ENCODE measurements at regions not wholly inside any gene's neighbourhood (a gene's known extent, or its start where the extent isn't known, plus 50 kb on each side); places are given as distances from the start of the nearest gene placed in this dataset.
A peak's percentile ranks its signal among the peaks of the same experiment; 100 is the strongest.

DNA sequence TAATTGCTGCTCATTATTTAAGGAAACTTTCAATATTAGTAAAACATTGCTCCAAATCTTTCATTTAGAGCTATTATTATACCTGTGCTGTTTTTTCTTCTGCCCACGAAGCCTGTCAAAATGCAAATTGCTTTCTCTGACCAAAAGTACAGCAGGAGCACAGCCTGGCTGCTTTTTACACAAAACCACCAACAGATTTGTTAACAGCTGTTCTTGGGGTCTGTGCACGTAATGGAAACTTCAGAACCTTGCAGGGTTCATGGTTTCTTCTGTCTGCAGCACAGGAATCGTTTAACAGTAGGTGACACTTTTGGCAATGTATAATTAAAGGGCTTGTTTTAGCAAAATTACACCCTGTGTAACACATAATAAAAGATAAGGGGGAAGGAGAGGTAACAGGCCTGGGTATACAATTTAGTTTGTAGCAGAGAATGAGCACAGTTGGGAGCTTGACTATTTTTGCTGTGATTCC lies 447.3 kb downstream of the KCNJ3 start:
- DNase-seq: no peak
- intact Hi-C loops (cut with DNase I): no loop called here

DNA sequence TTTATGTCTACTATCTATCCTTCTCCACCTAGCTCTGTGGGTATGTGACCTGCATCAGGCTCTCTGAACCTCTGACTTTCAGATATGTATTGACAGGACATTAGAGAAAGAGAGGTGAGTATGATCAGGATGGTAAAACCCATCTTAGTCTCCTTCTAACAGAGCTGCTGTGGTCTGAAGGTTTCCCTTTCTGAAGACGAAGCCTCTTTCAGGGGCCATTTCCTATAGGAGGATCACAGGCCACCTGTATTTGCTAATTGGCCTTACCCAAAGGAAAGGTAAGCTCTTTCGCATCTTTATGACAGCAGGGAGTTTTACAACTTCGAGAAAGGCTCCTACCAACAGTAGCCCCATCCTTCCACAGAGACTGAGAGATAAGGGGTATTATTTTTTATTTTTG lies 442.9 kb downstream of the KCNJ3 start:
- intact Hi-C loops (cut with DNase I): no loop called here
- no peak for DNase-seq

DNA sequence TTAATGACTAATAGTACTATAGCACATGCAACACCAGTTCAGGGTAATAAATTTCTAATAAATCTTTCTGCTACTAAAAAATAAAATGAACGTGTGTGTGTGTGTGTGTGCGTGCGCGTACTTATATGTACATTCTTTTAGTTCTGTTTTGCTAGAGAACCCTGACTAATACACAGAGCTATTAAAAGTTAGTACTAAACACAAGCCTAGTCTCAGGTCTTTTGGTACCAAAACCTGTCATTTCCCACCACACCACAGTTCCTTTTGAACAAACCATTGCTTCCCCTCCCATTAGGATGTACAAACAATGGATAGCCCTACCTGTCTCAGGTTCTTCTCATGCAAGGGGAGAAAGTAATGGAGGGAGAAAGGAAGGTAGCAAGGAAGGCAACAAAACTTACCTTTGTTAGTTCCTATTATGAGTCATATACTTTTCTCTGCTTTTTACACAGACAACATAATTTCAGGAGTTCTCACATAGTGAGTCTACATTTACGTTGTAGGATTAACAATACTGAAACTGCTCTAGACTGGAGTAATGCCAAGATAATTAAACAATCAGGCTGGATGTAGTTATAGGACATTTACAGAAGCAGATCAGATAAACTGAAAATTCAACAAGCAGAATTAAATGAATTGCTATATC lies 427.2 kb downstream of the KCNJ3 start:
- no peak for DNase-seq
- intact Hi-C loops (cut with DNase I): no loop called here

DNA sequence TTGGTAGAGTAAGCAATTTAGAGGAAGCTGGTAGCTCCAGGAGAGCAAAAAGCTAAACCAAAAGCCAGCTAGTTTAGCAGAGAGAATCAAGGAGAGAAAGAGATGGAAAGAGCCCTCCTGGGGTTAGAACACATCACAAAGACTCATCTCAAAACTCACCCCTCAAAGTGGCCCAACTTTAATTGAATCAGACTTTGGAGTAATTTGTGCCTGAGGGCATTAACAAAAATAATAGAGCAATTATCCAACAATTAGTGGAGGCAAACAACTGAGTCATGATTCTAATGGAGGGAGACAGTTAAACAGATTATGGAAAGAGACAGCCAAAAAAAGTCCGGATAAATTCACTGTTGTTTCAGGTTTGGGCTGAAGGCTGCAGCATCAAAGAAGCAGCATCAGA lies 417.4 kb downstream of the KCNJ3 start:
- DNase-seq: no peak
- intact Hi-C loops (cut with DNase I): no loop called here

DNA sequence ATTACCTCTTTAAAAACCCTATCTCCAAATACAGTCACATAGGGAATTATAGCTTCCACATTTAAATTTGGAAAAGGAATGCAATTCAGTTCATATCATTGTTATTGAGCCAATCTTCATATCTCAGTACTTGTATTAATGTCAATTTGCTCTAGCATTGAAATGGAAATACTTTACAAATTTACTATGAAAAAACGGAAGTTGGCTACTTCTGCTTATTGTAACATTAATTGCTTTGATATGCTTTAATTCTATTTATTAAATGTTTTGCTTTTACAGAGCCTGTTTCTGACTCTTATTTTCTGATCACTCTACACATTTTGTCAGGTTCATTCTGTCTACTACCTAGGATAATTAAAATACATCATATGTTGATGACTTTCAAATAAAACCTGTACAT lies 412.6 kb downstream of the KCNJ3 start:
- DNase-seq: no peak
- intact Hi-C loops (cut with DNase I): no loop called here

DNA sequence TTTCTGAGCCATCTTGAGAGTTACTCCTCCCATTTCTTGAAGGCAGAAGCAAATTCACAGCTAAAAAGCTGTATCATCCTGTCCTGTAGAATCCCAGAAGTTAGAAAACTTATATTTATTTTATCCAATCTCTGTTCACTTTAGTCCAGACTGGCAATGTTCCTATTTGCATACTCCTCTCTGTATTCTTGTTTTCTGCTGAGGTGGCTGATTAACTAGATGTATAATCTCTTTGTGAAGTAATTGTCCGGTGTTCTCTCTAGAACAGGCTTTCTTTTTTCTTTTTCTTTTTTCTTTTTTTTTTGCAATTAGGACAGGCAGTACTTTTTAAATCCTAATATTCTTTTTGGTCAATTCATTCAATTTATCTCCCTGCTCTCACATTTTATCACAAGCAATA lies 411.0 kb downstream of the KCNJ3 start:
- no peak for DNase-seq

DNA sequence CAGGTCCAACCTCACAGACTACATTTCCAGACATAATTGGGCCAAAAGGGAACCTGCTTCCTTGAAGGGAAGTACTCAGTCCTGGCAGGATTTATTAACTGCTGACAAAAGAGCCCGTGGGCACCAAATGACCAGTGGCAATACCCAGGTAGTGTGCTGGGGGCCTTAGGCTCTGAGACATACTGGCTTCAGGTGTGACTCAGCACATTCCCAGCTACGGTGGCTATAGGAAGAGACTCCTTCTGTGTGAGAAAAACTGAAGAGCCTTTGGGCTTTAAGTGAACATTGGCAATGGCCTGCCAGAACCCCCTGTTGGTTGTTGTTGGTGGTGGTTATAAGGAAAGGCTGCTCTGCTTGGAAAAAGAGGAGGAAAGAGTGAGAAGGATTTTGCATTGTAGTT lies 401.8 kb downstream of the KCNJ3 start:
- intact Hi-C loops (cut with DNase I): no loop called here

More for the DNA sequence above, 411.0 kb downstream of the KCNJ3 start:
- intact Hi-C loops (cut with DNase I): no loop called here

DNA sequence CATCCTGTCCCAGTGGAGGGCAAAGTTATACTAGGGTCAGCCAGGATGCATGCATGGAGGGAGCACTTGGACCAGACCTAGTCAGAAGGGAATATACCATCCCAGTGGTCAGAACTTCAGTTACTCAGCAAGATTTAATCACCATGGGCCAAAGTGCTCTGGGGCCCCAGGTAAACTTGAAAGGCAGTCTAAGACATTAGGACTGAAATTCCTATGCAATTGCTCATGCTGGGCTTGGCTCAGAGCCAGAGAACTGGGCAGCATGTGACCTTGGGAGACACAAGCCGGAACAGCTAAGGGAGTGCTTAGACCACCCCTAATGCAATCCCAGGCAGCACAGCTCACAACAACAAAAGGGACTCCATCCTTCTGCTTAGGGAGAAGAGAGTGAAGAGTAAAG lies 401.3 kb downstream of the KCNJ3 start:
- peak in 1 of 10 donors; percentile 49 for DNase-seq
- intact Hi-C loops (cut with DNase I): no loop called here

More for the DNA sequence above, 401.8 kb downstream of the KCNJ3 start:
- DNase-seq: no peak

DNA sequence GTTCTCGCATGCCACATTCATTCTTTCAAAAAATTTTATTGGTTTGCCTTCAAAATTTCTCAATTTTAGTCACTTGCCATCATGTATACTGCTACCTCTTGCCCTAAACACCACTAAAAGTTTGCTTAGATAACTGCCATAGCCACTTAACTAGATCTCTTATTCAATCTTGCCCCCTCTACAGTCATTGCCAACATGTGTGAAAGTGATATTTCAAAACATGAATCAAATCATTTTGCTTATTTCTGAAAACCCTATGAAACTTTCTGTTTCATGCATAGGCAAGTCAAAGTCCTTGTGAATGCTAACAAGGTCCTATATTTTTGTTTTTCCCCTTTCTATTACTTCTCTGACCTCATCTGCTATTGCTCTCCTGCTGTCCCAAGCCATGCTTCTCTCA lies 397.1 kb downstream of the KCNJ3 start:
- DNase-seq: no peak
- intact Hi-C loops (cut with DNase I): no loop called here

DNA sequence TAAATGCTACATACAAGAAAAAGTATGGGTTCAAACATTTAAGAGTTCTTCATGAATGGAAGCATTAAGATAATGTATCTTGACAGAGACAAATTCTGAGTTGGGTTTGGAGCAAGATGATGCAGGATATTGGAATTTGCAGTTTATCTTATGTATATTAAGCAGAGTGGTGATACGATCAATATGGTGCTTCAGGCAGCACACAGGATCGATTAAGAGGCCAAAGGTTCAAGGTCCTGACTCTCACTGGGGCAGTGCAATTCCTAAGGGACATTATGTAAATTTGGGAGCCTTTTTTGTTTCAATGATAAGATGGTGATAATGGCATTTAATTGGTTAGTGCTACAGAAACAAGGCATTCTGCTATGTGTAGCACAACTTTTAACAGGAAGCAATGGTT lies 381.9 kb downstream of the KCNJ3 start:
- no peak for DNase-seq
- intact Hi-C loops (cut with DNase I): no loop called here

DNA sequence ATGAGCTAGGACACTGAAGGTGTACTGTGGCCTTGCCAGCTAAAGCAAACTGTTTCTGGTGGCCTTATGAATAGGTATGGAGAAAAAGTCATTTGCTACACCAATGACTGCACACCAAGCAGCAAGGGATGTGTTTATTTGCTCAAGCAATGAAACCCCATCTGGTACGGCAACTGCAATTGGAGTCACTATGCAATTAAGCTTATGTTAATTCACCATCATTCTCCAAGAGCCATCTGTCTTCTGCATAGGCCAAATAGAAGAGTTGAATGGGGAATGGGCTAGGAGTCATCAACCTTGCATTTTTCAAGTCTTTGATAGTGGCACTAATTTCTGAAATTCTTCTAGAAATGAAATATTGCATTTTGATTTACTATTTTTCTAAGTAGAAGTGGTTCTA lies 372.0 kb downstream of the KCNJ3 start:
- intact Hi-C loops (cut with DNase I): no loop called here
- no peak for DNase-seq

DNA sequence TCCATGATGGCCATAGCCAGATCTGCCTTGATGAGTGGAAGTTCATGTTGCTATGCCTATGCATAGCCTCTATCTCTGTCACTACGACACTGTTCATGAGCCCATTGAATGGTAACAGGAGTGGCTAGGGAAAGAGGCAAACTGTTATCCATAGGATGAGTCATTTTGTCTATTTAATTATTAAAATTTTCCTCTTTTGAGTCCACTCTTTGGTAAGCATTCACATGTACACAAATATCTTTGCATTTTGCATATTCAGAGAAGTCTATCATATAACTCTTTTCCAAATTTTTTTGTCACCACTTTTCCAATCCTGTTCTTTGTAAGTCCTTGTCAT lies 364.4 kb downstream of the KCNJ3 start:
- no peak for DNase-seq
- intact Hi-C loops (cut with DNase I): no loop called here

DNA sequence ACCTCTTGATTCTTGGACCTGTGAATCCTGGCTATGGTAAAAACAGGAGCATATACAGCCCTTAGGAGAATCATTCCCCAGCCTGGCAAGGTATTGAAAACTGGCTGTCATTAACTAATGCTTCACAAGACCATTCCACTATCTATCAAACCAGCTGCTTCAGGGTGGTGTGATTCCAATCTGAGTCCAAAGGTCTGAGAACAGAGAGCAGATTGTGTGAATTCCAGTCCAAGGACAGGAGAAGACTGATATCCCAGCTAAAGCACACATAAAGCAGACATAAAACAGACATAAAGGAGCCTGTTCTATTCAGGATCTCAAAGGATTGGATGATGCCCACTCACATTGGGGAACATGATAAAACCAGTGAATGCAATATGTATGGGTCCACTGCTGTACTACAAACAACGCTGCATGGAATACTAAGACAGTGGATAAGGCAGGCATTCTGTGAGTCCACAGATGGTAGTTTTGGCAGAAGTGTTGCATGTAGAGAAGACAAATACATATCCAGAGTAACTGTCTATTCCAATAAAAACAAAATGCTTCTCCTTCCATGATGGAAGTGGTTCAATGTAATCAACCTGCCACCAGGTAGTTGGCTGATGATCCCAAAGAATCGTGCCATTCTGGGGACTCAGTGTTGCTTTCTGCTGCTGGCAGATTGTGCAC lies 363.9 kb downstream of the KCNJ3 start:
- intact Hi-C loops (cut with DNase I): no loop called here
- DNase-seq: no peak

DNA sequence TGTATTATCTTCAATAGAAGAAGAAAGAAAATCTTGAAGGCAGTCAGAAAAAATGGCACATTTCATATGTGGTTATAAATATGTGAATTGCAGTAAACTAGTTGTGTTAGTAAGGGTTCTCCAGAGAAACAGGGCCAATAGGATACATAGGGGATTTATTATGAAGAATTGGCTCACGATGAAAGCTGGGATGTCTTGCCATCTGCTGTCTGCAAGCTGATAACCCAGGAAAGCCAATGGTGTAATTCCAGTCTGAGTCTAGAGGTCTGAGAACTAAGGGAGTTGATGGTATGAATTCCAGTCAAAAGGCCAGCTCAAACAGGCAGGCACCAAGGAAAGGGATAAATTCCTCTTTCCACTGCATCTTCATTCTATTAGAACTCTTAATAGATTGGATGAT lies 362.4 kb downstream of the KCNJ3 start:
- DNase-seq: no peak
- intact Hi-C loops (cut with DNase I): no loop called here

DNA sequence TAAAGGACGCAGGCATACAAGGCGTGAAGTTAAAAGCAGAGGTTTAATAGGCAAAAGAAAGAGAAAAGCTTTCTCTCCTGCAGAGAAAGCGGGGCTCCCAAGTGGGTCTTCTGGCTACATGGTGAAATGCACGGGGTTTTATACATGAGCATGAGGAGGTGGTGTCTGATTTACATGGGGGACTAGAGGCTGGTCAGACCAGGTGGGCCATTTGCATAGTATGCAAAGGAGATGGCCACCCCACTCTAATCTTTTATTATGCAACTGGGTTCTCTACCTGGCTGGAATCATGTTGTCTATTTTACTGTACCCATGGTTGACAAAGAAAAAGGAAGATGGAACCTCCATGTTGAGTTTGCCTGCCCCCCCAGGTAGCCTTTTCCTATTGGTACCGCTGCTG lies 356.2 kb downstream of the KCNJ3 start:
- intact Hi-C loops (cut with DNase I): no loop called here
- DNase-seq: no peak

DNA sequence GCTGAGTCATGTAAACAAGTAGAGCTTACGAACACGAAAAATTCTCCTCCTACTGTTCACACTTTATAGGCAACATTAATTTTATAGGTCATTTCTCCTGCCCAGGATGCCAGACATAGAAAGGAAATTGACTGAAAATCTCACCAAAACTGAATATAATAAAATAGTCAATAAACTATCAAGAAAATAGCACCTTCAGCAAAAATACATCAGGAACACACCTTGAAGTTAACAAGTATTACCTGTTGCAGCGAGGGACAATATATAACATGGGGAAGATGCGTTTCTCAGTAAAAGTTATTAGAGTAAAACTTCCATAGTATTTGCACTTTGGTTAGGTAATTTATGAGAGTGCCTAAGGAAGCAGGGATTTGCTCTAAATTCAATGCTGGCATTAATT lies 344.6 kb downstream of the KCNJ3 start:
- no peak for DNase-seq
- intact Hi-C loops (cut with DNase I): no loop called here

DNA sequence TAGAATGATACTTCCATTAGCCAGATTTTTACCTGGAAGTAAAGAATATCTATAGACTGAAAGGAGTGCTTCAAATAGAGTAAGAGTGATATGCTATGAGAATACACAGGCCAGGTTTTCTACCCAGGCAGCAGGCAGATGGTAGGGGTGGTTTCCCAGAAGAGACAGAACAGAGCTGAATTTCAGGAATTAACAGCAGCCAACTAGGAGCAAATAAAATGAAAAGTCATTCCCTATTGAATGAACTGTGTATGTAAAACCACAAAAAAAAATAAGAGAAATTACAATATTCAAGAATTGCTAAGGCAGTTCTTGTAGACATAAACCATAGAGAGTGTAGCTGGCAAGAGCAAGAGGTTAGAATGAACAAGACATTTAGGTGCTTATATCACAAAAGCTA lies 336.8 kb downstream of the KCNJ3 start:
- no peak for DNase-seq
- intact Hi-C loops (cut with DNase I): no loop called here

DNA sequence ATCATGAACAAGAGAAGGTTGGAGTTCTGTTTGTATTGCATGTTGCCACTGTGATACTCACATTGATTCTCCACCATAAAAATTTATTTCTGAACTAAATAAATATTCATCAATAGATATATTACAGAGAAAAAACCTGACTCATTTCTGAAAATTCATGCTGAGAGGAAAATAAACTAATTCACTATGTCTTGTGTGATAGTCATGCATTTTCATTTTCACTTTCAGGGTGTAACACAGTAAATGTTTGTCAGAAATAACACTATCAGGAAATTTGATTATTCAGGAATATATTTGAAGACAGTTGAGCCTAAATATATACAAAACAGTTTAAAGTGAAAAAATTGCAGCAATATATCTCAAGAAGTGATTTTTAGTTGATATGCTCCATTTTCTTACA lies 335.2 kb downstream of the KCNJ3 start:
- intact Hi-C loops (cut with DNase I): no loop called here

DNA sequence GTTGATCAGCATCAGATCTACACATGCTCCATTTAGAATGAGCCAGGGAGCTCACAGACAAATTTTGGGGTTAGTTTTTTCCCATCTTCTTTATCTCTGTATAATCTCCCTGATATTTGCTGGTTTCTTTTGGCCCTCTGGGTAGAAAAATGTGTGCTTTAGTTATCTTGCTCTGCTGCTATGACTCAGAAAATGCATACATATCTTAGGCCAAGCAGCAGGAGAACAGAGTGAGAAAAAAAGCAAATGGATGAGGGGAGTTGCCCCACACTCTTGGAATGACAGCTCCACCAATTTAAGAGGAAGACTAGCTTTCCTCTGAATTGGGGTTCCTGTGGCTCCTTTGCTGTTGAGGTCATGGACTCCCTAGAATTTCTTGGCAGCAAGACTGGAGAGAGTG lies 331.8 kb downstream of the KCNJ3 start:
- DNase-seq: no peak
- intact Hi-C loops (cut with DNase I): no loop called here

More for the DNA sequence above, 335.2 kb downstream of the KCNJ3 start:
- DNase-seq: no peak

DNA sequence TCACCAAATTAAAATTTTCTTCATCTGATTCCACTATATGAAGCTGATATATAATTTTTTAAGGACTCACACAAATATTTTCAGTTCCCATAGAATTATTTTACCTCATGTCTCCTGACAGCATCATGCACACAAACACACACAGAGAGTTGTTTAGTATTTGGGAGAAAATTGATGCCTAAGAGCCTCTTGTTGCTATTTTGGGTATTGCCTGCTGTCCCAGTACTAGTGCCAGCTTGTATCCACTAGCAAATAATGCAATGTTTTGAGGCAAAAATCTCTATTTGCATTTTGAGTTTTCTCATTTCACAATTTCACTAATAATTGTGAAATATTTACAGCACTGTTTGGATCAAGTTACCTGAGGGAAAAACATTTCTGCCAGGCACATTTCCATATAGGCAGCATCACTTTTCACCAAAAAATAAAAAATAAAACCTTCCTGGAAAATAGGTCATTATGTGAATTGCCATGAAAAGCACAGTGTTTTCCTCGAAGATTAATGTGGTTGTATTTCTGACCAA lies 328.2 kb downstream of the KCNJ3 start:
- no peak for DNase-seq
- intact Hi-C loops (cut with DNase I): no loop called here

DNA sequence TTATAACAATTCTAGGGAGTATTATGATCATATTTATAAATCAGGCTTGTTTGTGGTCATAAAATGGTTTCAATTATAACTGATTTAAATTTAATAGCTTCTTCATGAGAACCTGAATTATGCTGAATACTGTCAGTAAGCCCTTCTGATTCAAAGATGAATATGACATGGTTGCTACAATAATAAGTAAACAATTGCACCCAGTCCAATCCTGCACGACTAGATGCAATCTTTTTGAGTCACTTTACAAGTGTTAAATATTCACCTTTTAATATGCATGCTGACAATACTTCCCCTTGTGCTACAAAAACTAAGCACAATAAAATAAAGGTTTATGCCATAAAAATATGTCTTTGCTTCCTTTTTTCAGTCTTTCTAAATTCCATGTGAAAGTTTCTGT lies 325.2 kb downstream of the KCNJ3 start:
- intact Hi-C loops (cut with DNase I): no loop called here
- no peak for DNase-seq

DNA sequence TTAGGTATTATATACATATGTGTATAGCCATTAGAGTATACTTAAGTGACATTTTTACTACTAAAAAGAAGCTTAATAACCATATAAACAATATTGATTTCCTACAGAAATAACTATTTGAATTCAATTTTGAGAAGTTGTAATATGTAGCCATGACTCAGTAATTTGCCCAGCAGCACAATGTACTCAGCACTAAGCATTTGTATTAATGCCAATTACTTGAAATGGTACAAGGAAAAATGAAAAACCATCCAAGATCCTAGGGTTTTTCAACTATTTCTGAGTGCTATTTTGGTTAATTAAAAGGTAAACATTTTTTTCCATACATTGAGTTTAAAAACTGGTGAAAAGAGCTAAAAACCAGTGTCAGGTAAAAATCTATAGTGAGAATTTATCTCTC lies 324.0 kb downstream of the KCNJ3 start:
- intact Hi-C loops (cut with DNase I): no loop called here
- DNase-seq: no peak
